Cortex of kidney (tissue), 1 donor: ENCODE measurements at regions not wholly inside any gene's neighbourhood (a gene's known extent, or its start where the extent isn't known, plus 50 kb on each side); places are given as distances from the start of the nearest gene placed in this dataset.
"Not testable (repeated sequence)": the region's sequence is repeated elsewhere in the genome, so short reads cannot be mapped to it uniquely, and the experiment has no call there.

ENCODE experiments used
- DNase-seq: peaks from one replicate; lab custom pipeline; 2025; lab: John Stamatoyannopoulos, UW

DNA sequence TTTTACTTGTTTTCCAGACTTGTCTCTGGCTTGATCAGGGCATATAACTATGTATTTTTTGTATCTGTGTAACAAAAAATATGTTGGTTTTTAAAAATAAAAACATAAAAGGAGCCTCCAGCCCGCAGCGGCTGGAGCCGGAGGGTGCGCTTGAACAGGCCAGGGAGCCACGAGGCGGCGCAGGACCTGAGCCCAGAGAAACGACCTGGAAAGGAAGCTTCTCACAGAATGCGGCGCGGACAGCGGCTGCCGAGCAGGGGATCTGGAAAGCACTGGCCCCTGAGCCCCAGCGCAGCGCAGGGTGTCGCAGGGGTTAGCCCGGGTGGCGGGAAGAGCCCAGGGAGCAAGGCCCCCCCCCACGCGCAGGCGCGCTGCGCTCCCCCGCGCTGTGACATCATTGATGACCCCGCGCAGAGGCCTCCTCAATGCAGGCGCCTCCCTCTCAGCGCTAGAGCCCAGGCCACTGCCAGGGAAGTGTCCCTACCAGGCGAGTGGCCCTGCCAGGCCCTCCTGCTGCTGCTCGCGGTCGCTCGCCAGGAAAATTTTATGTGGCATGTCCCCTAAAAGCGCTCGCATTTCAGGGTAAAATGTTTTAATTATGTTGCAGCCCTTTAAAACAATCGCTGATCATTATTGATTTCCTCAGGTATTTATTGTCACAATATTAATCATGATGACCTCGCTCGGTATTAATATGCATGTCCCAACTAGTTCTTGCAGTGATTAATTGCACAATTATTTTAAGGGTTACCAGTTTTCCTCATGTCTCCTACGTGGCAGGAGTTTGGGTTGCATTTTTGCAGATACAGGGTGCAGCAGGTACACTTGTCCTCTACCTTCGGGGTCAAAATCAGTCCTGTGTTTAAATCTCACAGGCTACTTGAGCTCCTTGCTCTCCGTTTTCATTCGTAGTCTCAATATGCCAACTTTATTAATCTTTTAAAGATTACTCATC, 134.2 kb downstream of the USP22 start:
- peak; percentile 27 for DNase-seq

DNA sequence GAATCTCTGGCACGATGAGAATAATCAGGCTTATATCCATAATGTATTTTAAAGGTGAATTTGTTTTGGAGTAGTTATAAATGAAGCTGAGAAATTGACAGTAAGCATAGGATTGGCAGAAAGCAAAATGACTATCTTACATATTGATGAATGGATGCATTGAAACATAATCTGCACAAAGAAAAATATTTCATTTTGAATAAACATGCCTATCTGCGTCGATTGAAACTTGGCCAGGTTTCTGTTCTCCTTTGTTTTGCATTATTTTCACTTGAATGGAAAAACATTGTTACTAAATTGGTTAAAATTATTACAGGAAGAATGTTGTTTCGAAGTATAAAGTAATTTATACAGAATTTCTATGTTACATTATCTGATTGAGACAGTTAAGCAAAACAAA, 128.2 kb downstream of the USP22 start:
- DNase-seq, result no peak

DNA sequence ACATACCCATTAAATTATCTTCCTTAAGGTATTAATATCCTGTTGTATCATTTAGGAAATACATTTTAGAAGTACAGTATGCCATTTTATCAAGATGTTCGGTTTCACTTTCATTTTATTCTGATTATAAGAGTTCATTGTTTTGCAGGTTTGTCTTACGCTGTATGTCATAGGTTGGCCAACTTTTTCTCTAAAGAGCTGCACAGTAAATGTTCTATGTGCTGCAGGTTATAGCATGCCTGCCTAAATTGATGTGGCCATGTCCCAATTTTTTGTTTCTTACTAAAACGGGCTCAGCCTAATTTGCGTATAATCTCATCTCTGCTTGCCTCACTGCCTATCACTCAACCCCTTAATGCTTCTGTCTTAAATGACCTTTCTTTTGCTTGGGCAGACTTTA, 126.4 kb downstream of the USP22 start:
- no peak for DNase-seq

DNA sequence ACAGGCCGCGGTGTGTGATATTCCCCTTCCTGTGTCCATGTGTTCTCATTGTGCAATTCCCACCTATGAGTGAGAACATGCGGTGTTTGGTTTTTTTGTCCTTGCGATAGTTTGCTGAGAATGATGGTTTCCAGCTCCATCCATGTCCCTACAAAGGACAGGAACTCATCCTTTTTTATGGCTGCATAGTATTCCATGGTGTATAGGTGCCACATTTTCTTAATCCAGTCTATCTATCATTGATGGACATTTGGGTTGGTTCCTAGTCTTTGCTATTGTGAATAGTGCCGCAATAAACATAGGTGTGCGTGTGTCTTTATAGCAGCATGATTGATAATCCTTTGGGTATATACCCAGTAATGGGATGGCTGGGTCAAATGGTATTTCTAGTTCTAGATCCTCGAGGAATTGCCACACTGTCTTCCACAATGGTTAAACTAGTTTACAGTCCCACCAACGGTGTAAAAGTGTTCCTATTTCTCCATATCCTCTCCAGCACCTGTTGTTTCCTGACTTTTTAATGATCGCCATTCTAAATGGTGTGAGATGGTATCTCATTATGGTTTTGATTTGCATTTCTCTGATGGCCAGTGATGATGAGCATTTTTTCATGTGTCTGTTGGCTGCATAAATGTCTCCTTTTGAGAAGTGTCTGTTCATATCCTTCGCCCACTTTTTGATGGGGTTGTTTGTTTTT, 125.1 kb downstream of the USP22 start:
- not testable (repeated sequence) for DNase-seq

DNA sequence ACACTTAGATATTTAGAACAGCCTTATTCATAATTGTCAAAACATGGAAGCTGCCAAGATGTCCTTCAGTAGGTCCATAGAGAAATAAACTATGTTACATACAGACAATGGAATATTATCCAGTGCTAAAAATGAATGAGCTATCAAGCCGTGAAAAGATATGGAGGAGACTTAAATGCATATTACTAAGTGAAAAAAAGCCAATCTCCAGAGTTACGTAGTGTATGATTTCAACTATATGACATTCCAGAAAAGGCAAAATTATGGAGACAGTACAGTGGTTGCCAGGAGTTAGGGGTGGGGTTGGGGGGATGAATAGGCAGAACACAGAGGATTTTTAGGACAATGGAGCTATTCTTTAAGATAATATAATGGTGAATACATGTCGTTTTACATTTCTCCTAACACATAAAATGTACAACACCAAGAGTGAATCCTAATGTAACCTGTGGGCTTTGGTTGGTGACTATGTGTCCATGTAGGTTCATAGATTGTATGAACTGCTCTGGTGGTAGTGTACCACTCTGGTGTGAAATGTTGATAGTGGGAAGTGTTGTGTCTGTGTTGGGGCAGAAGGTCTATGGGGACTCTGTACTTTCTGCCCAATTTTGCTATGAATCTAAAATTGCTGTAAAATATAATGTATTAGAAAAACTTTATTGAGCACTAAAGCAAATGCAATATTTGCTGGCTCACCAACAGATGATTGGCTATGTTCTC, 122.6 kb downstream of the USP22 start:
- no peak for DNase-seq

DNA sequence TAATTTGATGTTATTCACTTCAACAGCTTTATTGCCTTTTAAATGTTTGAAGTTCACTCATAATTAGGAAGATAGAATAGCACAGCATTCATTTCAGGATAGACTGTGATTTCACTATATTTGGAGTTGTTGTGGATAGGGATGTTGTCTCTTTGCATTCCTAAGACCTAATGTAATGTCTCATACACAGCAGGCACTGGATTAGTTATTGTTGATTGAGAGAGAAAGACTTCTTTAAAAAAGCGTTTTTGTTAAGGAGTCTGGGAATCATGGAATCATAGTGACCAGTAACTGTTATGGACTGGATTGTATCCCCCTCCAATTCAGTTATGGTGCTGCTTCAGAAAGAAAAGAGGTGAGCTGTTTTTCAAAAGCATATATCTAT, 122.0 kb downstream of the USP22 start:
- DNase-seq, result no peak

DNA sequence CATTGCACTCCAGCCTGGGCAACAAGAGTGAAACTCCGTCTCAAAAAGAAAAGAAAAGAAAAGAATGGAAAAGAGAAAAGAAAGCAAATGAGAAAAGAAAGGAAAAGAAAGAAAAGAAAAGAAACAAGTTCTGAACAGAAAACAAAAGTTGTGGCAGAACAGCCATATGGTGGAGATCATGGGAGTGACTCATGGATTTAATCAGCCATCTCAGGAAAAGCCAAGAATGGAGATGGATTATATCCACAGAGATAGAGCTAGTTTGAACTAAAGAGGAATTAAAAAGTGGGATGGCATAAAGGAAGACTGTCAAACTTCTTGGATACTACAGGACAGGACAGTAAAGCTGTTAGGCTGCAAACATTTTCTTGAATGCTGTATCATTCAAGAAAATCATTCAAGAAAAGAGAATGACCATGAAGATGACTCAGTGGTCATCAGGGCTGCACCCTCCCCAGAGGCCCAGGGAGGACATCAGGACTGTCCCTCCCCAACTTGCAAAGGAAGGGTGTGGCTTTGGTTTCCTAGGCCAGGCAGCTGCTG, 120.6 kb downstream of the USP22 start:
- DNase-seq, result no peak

DNA sequence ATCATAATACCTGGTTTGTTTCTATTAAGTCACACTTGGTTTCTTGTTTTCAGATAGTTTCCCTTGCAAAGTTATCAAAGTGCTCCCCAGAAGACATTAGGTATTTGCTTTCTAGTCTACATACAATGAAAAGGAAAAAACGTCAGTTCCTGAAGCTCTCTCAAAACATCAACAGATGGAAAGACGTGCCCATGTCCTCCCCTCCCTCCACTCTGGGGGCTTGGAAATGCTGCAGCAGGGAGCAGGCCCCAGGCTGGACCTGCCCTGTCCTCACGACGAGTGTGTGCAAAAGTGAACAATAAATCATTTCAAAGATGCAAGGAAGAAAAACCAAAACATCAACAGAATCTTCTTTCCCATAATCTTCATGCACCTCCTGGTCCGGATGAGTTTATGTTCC, 118.5 kb downstream of the USP22 start:
- DNase-seq, result no peak

DNA sequence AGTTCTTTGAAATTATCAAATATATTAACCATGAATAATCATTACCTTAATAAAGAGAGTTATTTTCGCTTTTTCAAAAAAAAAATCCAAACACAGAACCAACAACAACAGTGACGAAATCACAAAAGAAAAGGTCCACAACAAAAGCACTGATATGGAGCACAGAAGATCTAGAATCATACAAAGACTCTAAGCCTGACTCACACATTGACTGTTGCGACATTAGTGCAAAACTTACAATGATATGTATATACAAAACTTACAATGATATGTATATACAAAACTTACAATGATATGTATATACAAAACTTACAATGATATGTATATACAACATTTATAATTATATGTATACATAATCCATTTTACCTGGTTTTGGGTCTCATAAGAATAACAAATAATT, 117.7 kb downstream of the USP22 start:
- no peak for DNase-seq

DNA sequence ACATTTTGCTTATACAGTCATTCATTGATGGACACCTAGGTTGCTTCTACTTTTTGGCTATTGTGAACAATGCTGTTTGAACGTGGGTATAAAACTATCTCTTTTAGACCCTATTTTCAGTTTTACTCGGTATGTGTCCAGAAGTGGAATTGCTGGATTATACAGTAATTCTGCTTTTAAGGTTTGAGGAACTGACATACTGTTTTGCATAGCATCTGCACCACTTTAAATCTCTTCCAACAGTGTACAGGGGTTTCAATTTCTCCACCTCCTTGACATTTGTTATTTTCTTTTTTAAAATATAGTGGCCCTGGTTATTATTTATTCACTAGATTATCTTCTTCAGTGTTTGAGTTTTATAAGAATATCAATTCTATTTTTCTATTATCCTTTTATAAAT, 116.9 kb downstream of the USP22 start:
- DNase-seq, result no peak

DNA sequence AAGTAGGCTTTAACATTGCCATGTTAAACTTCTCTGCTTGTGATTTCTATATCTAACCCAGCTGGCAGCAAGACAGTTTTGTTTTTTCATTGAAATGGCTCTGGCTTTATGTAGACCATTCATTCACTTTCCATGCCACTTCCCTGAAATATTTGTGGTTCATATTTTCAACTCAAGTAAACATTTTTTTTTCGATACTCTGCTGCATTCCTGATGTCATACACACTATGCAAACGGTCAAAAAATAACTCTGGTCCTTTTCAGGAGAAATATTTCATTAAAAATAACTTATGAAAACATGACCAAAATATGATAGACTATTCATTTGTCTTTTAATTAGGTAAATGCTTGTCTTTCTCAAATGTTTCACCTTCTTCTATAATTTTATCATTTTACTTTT, 116.3 kb downstream of the USP22 start:
- DNase-seq, result no peak

DNA sequence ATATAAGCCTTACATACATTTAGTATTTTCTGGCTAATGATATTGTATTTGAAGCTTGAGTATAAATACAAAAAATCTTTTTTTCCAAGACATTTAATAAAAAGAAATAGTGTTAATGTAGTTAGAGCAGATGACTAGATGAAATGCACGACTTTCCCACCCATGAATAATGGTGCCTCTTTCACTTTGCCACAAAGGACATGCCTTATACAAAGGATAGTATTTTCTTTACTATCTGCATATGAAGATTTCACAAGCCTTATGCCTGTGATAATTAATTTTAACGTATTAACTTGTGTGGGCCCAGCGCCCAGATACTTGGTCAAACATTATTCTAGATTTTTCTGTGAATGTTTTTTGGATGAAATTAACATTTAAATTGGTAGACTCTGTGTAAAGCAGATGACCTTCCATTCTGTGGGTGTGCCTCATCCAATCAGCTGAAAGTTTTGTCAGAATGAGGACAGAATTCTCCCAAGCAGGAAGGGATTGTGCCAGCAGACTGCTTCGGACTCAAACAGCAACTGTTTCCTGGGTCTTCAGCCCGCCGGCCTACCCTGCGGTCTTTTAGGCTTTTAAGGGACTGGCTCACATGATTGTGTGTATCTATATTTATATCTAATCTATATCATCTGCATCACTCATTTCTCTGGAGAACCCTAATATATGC, 115.4 kb downstream of the USP22 start:
- DNase-seq, result no peak

DNA sequence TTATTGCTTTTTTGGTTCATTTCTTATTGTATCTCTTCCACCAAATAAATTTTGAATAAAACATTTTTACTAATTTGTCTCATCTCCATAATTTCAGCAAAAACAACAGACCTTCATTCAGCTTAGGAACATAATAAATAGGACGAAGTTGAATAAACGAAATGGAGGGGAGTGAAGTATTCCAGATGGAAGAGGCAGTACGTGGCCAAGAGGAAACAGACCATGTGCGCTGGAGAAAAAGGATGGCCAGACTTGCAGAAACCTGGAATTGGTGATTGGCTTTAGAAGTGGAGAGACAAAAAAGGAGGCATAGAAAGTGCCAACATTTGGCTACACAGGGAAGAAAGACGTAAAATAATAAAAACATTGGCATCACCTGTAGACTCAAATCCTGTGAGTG, 113.5 kb downstream of the USP22 start:
- DNase-seq, result no peak

DNA sequence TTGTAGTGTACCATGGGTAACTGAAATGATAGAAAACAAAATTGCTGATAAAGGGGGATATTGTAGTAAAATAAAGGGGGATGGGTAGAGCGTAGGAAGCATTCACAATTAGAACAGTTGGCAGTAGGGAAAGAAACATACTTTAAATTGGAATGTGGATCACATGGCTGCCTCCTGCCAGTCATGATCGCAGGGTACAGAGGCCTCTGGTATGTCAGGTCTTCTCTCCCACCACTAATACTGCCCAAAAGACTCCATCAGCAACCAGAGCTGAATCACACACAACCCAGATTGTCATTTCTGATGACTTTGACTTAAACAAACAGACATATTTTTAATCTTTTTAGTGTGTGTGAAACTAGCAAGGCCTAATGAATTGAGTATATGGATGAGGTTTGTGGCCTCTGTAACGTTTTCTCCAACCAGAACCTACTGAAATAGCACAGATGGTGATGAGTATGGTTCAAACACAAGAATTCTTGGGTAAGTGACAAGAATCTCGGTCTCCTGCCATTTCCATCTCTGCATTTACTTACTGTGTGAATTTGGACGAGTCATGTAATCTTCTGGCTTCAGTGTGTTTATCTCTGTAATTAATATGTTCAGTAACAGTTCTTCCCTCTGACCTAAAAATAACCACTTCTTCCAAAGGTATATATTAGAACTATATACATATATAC, 112.6 kb downstream of the USP22 start:
- DNase-seq, result no peak

DNA sequence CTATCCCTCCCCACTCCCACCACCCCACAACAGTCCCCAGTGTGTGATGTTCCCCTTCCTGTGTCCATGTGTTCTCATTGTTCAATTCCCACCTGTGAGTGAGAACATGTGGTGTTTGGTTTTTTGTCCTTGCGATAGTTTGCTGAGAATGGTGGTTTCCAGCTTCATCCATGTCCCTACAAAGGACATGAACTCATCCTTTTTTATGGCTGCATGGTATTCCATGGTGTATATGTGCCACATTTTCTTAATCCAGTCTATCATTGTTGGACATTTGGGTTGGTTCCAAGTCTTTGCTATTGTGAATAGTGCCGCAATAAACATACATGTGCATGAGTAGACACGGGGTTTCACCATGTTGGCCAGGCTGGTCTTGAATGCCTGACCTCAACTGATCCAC, 109.8 kb downstream of the USP22 start:
- not testable (repeated sequence) for DNase-seq

DNA sequence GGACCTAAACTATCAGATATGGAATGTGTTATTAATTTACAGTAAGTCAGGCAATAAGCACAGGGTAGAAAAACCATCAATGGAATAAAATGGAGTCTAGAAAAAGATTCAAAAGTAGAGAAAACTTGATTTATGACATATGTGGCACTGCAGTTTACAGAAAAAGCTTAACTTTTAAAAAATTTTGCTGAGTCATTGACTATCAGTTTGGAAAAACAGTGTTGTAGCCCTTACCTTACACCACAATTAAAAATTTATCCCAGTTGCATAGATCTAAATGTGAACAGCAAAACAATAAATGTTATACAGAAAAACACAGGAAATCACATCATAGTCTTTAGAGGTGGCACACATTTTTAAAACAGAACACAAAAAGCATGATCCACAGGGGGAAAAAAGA, 108.5 kb downstream of the USP22 start:
- DNase-seq, result no peak

DNA sequence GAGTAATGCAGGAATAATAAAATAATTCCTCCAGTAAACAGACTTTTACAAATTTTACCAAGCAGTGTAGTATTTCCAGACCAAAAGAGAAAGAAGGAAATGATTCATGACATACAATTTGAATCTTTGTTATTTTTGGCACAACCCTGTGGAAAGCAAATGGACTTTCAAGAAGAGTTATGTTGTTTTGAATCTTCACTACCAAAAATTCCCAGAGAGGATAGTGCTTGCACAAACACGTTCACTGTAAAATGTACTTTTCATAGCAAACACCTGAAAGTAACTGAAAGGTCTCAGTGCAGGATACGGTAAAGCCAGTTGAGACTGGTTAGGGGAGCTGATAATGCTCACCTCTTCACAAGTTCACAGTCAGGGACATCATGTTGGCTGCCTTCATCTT, 107.1 kb downstream of the USP22 start:
- no peak for DNase-seq

DNA sequence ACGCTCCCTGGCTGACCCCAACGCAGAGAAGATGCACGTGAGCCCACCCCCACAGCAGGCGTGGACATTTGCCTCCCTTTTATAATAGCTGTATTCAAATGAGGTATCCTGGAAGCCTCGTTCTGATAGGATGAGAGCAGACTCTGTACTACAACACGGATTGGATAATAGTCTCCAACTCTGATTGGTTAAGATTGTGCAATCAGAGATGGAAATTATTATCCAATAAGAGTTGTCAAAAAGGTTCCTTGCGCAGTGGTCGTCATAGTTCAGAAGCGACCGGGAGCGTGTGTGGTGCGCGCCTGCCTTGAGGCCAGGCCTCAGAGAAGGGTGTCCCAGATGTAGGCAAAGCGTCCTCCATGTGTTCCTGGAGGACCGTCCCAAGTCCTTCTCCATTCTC, 104.6 kb downstream of the USP22 start:
- DNase-seq, result no peak

DNA sequence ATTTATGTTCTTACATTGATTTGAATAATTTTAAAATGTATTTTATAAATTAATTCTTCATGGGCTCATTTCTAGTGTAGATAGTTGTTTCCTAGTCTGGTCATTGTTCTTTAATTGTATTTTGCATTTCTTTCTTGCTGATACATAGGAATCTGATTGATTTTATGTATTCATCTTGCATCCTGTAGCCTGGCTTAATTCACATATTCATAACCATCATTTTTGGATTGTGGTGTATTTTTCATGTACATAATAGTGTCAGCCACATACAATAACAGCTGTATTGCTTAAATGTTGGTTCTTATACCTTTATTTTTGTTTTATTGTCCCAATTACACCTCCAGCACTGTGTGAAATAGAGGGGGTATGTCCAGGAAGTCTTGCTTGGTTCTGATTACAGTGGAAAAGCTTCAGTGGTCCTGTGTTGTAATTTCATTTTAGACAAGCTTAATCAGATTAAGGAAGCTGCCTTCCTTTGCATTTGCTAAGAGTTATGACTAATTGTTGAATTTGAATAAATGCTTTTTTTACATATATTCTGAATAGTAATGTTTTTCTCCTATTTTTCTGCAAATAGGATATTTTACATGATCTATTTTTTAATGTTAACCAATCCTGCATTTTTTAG, 103.7 kb downstream of the USP22 start:
- DNase-seq, result no peak

DNA sequence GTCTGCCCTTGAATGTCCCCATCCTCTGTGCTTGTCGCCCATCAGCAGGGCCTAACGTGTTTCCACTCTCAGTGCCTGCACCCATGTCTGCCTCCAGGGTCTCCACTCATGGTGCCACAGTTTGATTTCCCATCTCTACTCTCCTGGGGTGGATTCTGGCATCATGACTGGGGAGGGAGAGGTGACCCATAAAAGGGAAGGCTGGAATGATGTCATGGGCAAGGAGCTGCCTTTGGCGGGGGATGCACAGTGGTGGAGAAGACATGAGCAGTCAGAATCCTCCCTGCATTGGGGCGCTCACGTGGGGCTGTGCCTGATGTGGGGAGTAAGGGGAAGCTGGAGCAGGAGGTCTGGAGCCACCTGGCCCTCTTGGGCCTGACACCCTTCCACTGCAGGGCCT, 100.9 kb downstream of the USP22 start:
- no peak for DNase-seq
